Astrocyte (in vitro differentiated cells and primary cell): ENCODE measurements at regions not wholly inside any gene's neighbourhood (a gene's known extent, or its start where the extent isn't known, plus 50 kb on each side); places are given as distances from the start of the nearest gene placed in this dataset.

Experiments
- DNase-seq: peaks from one replicate; pipeline ENCODE4 v3.0.0-alpha.2; 2010; ENCODE audit warnings: low read depth
- FAIRE-seq: peaks from 2 replicates; lab custom pipeline; 2011; peaks lifted over from hg19 to GRCh38; lab: Jason Lieb, UNC
- H2AFZ ChIP-seq: 2 replicates; pipeline ENCODE4 v1.6.0; 2012; ENCODE audit warnings: low read depth, low read length, inconsistent platforms
- H3K27ac ChIP-seq: 2 replicates; pipeline ENCODE4 v1.5.1; 2011; ENCODE audit warnings: low read depth, low read length, inconsistent platforms
- H3K27me3 ChIP-seq: 2 replicates; pipeline ENCODE4 v1.6.0; 2011; ENCODE audit warnings: low read length, inconsistent platforms; ENCODE audit not compliant: insufficient read depth
- H3K36me3 ChIP-seq: 2 replicates; pipeline ENCODE4 v1.5.1; 2011; ENCODE audit warnings: low read length, inconsistent platforms; ENCODE audit not compliant: insufficient read depth
- H3K4me1 ChIP-seq: 2 replicates; pipeline ENCODE4 v1.5.1; 2011; ENCODE audit warnings: low read length, inconsistent platforms; ENCODE audit not compliant: insufficient read depth
- H3K4me2 ChIP-seq: 2 replicates; pipeline ENCODE4 v1.6.0; 2012; ENCODE audit warnings: low read length, inconsistent platforms
- H3K4me3 ChIP-seq: 2 replicates; pipeline ENCODE4 v1.5.1; 2011; ENCODE audit warnings: low read depth, mild to moderate bottlenecking, low read length, inconsistent platforms; ENCODE audit not compliant: insufficient read depth
- H3K79me2 ChIP-seq: 2 replicates; pipeline ENCODE4 v1.6.0; 2012; ENCODE audit warnings: mild to moderate bottlenecking, low read length, inconsistent platforms; ENCODE audit not compliant: insufficient read depth
- H3K9ac ChIP-seq: 2 replicates; pipeline ENCODE4 v1.6.0; 2012; ENCODE audit warnings: mild to moderate bottlenecking, low read length, inconsistent platforms
- H3K9me3 ChIP-seq: 2 replicates; pipeline ENCODE4 v1.5.1; 2012; ENCODE audit warnings: low read depth, mild to moderate bottlenecking, low read length, inconsistent platforms; ENCODE audit not compliant: insufficient read depth
- H4K20me1 ChIP-seq: 2 replicates; pipeline ENCODE4 v1.6.0; 2012; ENCODE audit warnings: low read length, inconsistent platforms; ENCODE audit not compliant: insufficient read depth
- H3K27ac Mint-ChIP-seq: one replicate; pipeline ENCODE4 v1.8.0; 2021; ENCODE audit warnings: mild to moderate bottlenecking, mixed read lengths; ENCODE audit not compliant: unreplicated experiment
- H3K27me3 Mint-ChIP-seq: one replicate; pipeline ENCODE4 v1.8.0; 2021; ENCODE audit warnings: low read depth, mixed read lengths; ENCODE audit not compliant: unreplicated experiment
- H3K36me3 Mint-ChIP-seq: one replicate; pipeline ENCODE4 v1.8.0; 2021; ENCODE audit warnings: low read depth, mixed read lengths; ENCODE audit not compliant: unreplicated experiment
- H3K4me1 Mint-ChIP-seq: one replicate; pipeline ENCODE4 v1.8.0; 2021; ENCODE audit warnings: low read depth, mixed read lengths; ENCODE audit not compliant: unreplicated experiment
- H3K4me3 Mint-ChIP-seq: one replicate; pipeline ENCODE4 v1.8.0; 2021; ENCODE audit warnings: mild to moderate bottlenecking, moderate library complexity, mixed read lengths; ENCODE audit not compliant: unreplicated experiment
- H3K9me3 Mint-ChIP-seq: one replicate; pipeline ENCODE4 v1.8.0; 2021; ENCODE audit warnings: mild to moderate bottlenecking, mixed read lengths; ENCODE audit not compliant: unreplicated experiment
- EZH2 ChIP-seq: IDR thresholded peaks from 2 replicates; pipeline ENCODE4 v1.6.1; 2012; ENCODE audit warnings: mild to moderate bottlenecking, low read length, inconsistent platforms; ENCODE audit not compliant: insufficient read depth
- TF ChIP-seq, protein P1 (sequence below): IDR thresholded peaks from 2 replicates; pipeline ENCODE4 v1.5.1; 2011; ENCODE audit warnings: low read depth, mild to moderate bottlenecking, inconsistent platforms, low read length, moderate library complexity; ENCODE audit not compliant: insufficient read depth

DNA sequence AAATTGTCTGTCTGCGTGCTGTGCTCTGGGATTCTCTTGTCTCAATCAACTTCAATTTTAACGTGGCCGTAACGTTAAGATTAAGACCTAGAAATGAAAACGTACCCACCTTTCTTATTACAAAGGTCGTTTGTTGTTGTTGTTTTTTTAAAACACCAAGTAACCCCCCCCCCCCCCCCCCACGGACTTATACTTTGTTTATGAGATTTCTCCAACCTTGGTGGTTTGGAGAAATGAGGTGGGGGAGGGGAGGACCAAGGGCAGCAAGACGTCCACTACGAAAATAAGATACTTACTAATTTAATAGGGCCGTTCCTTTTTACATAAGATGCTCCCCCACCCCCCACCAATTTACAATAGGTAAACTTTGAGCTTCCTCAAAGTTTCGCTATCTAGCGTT is 244.4 kb upstream of the TOPAZ1 start:
- Histone ChIP-seq H3K4me2 (peak overlapping the region; percentile 89), H3K9ac (peak overlapping the region; percentile 29), H3K36me3 (no peaks in the 10 kb centered on the region), H3K9me3 (no peaks in the 10 kb centered on the region), H4K20me1 (no peaks in the 10 kb centered on the region), H3K27me3 (peaks cover 57% of the 10 kb centered on the region), H3K79me2 (no peaks in the 10 kb centered on the region), H3K27ac (no peak overlapping the region), H2AFZ (peak overlapping the region; percentile 75), H3K4me3 (peak overlapping the region; percentile 54), H3K4me1 (peaks cover 37% of the 10 kb centered on the region)
- TF ChIP-seq, protein P1, sequence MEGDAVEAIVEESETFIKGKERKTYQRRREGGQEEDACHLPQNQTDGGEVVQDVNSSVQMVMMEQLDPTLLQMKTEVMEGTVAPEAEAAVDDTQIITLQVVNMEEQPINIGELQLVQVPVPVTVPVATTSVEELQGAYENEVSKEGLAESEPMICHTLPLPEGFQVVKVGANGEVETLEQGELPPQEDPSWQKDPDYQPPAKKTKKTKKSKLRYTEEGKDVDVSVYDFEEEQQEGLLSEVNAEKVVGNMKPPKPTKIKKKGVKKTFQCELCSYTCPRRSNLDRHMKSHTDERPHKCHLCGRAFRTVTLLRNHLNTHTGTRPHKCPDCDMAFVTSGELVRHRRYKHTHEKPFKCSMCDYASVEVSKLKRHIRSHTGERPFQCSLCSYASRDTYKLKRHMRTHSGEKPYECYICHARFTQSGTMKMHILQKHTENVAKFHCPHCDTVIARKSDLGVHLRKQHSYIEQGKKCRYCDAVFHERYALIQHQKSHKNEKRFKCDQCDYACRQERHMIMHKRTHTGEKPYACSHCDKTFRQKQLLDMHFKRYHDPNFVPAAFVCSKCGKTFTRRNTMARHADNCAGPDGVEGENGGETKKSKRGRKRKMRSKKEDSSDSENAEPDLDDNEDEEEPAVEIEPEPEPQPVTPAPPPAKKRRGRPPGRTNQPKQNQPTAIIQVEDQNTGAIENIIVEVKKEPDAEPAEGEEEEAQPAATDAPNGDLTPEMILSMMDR = no peak
- no peak for TF ChIP-seq EZH2
- H3K27ac Mint-ChIP-seq = peak overlapping the region; percentile 88
- H3K27me3 Mint-ChIP-seq = peaks cover 38% of the 10 kb centered on the region
- peaks cover 22% of the 10 kb centered on the region for H3K4me1 Mint-ChIP-seq
- peak overlapping the region; percentile 91 for H3K4me3 Mint-ChIP-seq
- no peaks in the 10 kb centered on the region for H3K36me3 Mint-ChIP-seq
- no peak for FAIRE-seq
- H3K9me3 Mint-ChIP-seq = no peaks in the 10 kb centered on the region
- DNase-seq = no peak

DNA sequence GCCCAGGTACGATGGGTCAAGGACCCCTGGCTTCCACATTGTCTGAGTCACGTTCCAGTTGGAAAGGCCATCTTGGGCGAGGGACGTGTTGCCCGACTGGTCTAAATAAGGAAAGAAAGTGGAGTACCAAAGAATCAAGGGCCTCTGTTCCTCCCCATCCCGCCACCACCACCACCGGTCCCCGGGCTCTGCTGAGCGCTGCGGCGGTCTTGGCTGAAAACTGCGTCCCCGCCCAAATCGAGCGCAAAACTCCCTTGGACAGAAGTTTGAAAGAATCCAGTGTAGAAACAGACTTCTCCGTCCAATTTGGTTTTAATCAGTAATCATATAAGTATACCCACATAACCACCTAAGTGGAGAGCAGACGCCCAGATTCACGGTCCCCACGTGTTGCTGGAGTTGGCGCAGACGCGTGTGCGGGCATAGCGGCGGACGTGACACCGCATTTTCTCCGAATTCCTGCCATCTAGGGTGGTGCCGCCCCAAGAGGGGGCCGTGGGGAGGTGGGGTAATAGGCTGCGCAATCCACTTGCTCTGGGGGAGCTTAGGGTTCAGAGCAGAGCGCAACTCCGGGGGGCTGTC is 243.8 kb upstream of the TOPAZ1 start:
- Histone ChIP-seq H3K4me3 (peak overlapping the region; percentile 64), H3K36me3 (no peaks in the 10 kb centered on the region), H3K79me2 (no peaks in the 10 kb centered on the region), H3K9me3 (no peaks in the 10 kb centered on the region), H3K27ac (no peak overlapping the region), H2AFZ (peak overlapping the region; percentile 89), H3K4me1 (peaks cover 37% of the 10 kb centered on the region), H4K20me1 (no peaks in the 10 kb centered on the region), H3K4me2 (peak overlapping the region; percentile 89), H3K9ac (no peak overlapping the region), H3K27me3 (peaks cover 57% of the 10 kb centered on the region)
- Mint-ChIP-seq H3K27ac (peak overlapping the region; percentile 88), H3K27me3 (peaks cover 38% of the 10 kb centered on the region), H3K36me3 (no peaks in the 10 kb centered on the region), H3K9me3 (no peaks in the 10 kb centered on the region), H3K4me3 (peak overlapping the region; percentile 91), H3K4me1 (peaks cover 28% of the 10 kb centered on the region)
- DNase-seq (no peak), FAIRE-seq (no peak)
- peak; percentile 68 for TF ChIP-seq EZH2
- TF ChIP-seq, protein P1 = no peak

DNA sequence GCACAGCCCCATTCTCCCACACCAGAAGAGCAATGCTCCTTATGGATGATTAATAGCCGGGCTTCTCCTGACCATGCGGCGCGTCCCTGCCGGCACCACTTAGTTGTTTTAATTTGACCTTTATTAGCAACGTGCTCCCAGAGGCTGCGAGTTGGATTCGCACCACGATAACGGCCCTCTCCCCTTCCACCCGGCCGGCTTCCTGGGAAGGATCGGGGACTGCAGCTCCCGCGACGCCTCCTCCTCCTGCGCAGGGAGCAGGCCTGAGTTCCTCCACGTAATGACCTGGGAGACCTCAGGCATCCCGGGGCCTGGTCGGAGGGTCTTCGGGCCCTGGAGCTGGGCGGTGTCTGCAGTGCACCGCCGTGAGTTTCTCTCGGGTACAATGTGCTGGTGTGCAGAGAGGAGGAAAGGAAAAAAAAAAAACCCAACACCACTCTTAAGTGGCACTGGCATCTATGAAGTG is 243.3 kb upstream of the TOPAZ1 start:
- Histone ChIP-seq H3K9ac (peak overlapping the region; percentile 75), H3K27ac (peak overlapping the region; percentile 37), H3K27me3 (peaks cover 57% of the 10 kb centered on the region), H3K4me3 (peak overlapping the region; percentile 64), H2AFZ (peak overlapping the region; percentile 89), H3K9me3 (no peaks in the 10 kb centered on the region), H3K4me1 (peaks cover 37% of the 10 kb centered on the region), H3K79me2 (no peaks in the 10 kb centered on the region), H3K36me3 (no peaks in the 10 kb centered on the region), H3K4me2 (peak overlapping the region; percentile 89), H4K20me1 (no peaks in the 10 kb centered on the region)
- peaks cover 30% of the 10 kb centered on the region for H3K4me1 Mint-ChIP-seq
- no peaks in the 10 kb centered on the region for H3K9me3 Mint-ChIP-seq
- peaks cover 34% of the 10 kb centered on the region for H3K27me3 Mint-ChIP-seq
- DNase-seq (no peak), FAIRE-seq (no peak)
- TF ChIP-seq EZH2 = peak; percentile 44
- TF ChIP-seq, protein P1 = no peak
- H3K27ac Mint-ChIP-seq = peak overlapping the region; percentile 88
- H3K4me3 Mint-ChIP-seq = peak overlapping the region; percentile 91
- no peaks in the 10 kb centered on the region for H3K36me3 Mint-ChIP-seq
